ENCODE measurements at regions not wholly inside any gene's neighbourhood (a gene's known extent, or its start where the extent isn't known, plus 50 kb on each side); places are given as distances from the start of the nearest gene placed in this dataset.

GRCh38 chr7:22654831-22655230 lies 72.2 kb upstream of the IL6 start:
- TF ChIP-seq, protein P1, sequence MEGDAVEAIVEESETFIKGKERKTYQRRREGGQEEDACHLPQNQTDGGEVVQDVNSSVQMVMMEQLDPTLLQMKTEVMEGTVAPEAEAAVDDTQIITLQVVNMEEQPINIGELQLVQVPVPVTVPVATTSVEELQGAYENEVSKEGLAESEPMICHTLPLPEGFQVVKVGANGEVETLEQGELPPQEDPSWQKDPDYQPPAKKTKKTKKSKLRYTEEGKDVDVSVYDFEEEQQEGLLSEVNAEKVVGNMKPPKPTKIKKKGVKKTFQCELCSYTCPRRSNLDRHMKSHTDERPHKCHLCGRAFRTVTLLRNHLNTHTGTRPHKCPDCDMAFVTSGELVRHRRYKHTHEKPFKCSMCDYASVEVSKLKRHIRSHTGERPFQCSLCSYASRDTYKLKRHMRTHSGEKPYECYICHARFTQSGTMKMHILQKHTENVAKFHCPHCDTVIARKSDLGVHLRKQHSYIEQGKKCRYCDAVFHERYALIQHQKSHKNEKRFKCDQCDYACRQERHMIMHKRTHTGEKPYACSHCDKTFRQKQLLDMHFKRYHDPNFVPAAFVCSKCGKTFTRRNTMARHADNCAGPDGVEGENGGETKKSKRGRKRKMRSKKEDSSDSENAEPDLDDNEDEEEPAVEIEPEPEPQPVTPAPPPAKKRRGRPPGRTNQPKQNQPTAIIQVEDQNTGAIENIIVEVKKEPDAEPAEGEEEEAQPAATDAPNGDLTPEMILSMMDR (IDR thresholded peaks at IDR 0.05), result no peak
- TF ChIP-seq EZH2 (IDR thresholded peaks at IDR 0.05; ENCODE audit: borderline replicate concordance, insufficient read depth, low read depth, low read length, poor library complexity, severe bottlenecking), result no peak

Data from B cell (primary cell).